ENCODE measurements at regions not wholly inside any gene's neighbourhood (a gene's known extent, or its start where the extent isn't known, plus 50 kb on each side); places are given as distances from the start of the nearest gene placed in this dataset.

DNA sequence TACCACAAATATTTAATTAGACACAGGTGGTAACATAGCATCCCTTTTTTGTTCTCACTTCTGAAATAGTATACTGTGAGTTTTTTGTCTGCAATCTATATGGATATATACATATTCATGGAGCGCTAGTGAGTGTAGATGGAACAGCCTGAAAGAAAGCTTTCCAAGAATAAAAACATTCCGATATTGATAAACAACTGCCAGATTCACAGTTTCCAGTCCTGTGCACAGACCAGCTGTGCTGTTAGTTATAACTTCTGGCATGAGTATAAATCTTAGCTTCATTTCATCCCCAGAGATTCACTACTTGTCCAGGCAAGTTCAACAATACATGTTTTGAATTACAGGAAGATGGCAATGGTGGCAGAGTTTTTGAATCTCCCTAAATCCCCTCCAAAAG lies 467.1 kb upstream of the STEAP1 start:
- no peak overlapping the region for H3K4me3 ChIP-seq
- ChIA-PET POLR2A (no interaction called here), CTCF (ENCODE audit: low intra/inter-chr PET ratio) (no interaction called here)
- no peaks in the 10 kb centered on the region for H3K9me3 ChIP-seq (replicated peaks; ENCODE audit: control insufficient read depth, insufficient read depth, low read depth, low read length)
- no TSS peak for BruUV-seq (replicated peaks)
- DNase-seq (ENCODE audit: extremely low read depth in 1 of 4, low spot score in 3 of 4) (no peak), FAIRE-seq (no peak), ATAC-seq (no peak)
- in situ Hi-C loops (cut with MboI) (no loop called here), intact Hi-C loops (cut with micrococcal nuclease) (no loop called here)
- no peak overlapping the region for H3K9ac ChIP-seq (ENCODE audit: insufficient read depth in 1 of 2, low read depth in 2 of 2, low read length in 2 of 2)
- no peak overlapping the region for H2AFZ ChIP-seq (ENCODE audit: low read depth, low read length)
- no peaks in the 10 kb centered on the region for H3K27me3 ChIP-seq (ENCODE audit: control insufficient read depth in 2 of 2, insufficient read depth in 2 of 2, low read length in 2 of 2)
- H3K4me1 ChIP-seq (replicated peaks in 1 of 2; ENCODE audit: control insufficient read depth in 2 of 2, insufficient read depth in 2 of 2, low read length in 2 of 2): no peaks in the 10 kb centered on the region
- H3K4me2 ChIP-seq (ENCODE audit: insufficient read depth, low read length): no peak overlapping the region
- H3K27ac ChIP-seq (ENCODE audit: extremely low read depth, low read depth, low read length): no peak overlapping the region
- TF ChIP-seq POLR3A (IDR thresholded peaks at IDR 0.05; ENCODE audit: borderline replicate concordance, extremely low read depth, insufficient read depth, insufficient read length): no peak
- TF ChIP-seq ZSCAN29 (IDR thresholded peaks at IDR 0.05): no peak
- no peak for TF ChIP-seq ZNF76 (CRISPR knock-in tag; IDR thresholded peaks at IDR 0.05; ENCODE audit: borderline replicate concordance)
- TF ChIP-seq, protein P1, sequence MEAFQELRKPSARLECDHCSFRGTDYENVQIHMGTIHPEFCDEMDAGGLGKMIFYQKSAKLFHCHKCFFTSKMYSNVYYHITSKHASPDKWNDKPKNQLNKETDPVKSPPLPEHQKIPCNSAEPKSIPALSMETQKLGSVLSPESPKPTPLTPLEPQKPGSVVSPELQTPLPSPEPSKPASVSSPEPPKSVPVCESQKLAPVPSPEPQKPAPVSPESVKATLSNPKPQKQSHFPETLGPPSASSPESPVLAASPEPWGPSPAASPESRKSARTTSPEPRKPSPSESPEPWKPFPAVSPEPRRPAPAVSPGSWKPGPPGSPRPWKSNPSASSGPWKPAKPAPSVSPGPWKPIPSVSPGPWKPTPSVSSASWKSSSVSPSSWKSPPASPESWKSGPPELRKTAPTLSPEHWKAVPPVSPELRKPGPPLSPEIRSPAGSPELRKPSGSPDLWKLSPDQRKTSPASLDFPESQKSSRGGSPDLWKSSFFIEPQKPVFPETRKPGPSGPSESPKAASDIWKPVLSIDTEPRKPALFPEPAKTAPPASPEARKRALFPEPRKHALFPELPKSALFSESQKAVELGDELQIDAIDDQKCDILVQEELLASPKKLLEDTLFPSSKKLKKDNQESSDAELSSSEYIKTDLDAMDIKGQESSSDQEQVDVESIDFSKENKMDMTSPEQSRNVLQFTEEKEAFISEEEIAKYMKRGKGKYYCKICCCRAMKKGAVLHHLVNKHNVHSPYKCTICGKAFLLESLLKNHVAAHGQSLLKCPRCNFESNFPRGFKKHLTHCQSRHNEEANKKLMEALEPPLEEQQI (IDR thresholded peaks at IDR 0.05): no peak
- TF ChIP-seq TBP (optimal IDR thresholded peaks at IDR 0.05; ENCODE audit: low read depth, low read length): no peak
- TF ChIP-seq, protein P2, sequence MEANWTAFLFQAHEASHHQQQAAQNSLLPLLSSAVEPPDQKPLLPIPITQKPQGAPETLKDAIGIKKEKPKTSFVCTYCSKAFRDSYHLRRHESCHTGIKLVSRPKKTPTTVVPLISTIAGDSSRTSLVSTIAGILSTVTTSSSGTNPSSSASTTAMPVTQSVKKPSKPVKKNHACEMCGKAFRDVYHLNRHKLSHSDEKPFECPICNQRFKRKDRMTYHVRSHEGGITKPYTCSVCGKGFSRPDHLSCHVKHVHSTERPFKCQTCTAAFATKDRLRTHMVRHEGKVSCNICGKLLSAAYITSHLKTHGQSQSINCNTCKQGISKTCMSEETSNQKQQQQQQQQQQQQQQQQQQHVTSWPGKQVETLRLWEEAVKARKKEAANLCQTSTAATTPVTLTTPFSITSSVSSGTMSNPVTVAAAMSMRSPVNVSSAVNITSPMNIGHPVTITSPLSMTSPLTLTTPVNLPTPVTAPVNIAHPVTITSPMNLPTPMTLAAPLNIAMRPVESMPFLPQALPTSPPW (CRISPR knock-in tag; IDR thresholded peaks at IDR 0.05): no peak
- TF ChIP-seq SREBF2 (CRISPR knock-in tag; IDR thresholded peaks at IDR 0.05): no peak
- TF ChIP-seq SMAD3 (CRISPR knock-in tag; conservative IDR thresholded peaks at IDR 0.05): no peak
- TF ChIP-seq, protein P3, sequence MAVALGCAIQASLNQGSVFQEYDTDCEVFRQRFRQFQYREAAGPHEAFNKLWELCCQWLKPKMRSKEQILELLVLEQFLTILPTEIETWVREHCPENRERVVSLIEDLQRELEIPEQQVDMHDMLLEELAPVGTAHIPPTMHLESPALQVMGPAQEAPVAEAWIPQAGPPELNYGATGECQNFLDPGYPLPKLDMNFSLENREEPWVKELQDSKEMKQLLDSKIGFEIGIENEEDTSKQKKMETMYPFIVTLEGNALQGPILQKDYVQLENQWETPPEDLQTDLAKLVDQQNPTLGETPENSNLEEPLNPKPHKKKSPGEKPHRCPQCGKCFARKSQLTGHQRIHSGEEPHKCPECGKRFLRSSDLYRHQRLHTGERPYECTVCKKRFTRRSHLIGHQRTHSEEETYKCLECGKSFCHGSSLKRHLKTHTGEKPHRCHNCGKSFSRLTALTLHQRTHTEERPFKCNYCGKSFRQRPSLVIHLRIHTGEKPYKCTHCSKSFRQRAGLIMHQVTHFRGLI (CRISPR knock-in tag; IDR thresholded peaks at IDR 0.05): no peak
- no peak for TF ChIP-seq ZBTB8A (IDR thresholded peaks at IDR 0.05; ENCODE audit: partially characterized antibody)
- no peak for TF ChIP-seq ZKSCAN3 (CRISPR knock-in tag; IDR thresholded peaks at IDR 0.05)
- no peak for TF ChIP-seq MXI1 (IDR thresholded peaks at IDR 0.05; ENCODE audit: low read depth, low read length)
- TF ChIP-seq ETV1 (tag; conservative IDR thresholded peaks at IDR 0.05; ENCODE audit: low read depth): no peak
- no peak for TF ChIP-seq CHD2 (IDR thresholded peaks at IDR 0.05; ENCODE audit: low read depth, low read length)
- no peaks in the 10 kb centered on the region for H3K36me3 ChIP-seq (ENCODE audit: control insufficient read depth, insufficient read depth, low read length)
- no peaks in the 10 kb centered on the region for H3K79me2 ChIP-seq (ENCODE audit: control insufficient read depth, insufficient read depth, low read length)
- WGBS (ENCODE audit: insufficient coverage, low coverage, missing lambda C conversion rate): 6% methylated on average over 2 of the region's 2 CpGs
- H4K20me1 ChIP-seq (replicated peaks; ENCODE audit: control insufficient read depth, insufficient read depth, low read length): no peaks in the 10 kb centered on the region
- H3K9me1 ChIP-seq (ENCODE audit: control insufficient read depth, insufficient read depth, low read length): no peaks in the 10 kb centered on the region

All from K562 (cell line).